Panc1 (cell line): ENCODE measurements at regions not wholly inside any gene's neighbourhood (a gene's known extent, or its start where the extent isn't known, plus 50 kb on each side); places are given as distances from the start of the nearest gene placed in this dataset.

Source experiments
- ATAC-seq: fragments of 200-7000 bp; cut with Tn5 transposase; 2 replicates; pipeline ENCODE4 v1.9.1; 2020; ENCODE audit warnings: mild to moderate bottlenecking, moderate library complexity
- BruUV-seq: library from RNA; stranded (reverse); fragments of 400-500 nt; replicated peaks from 2 replicates; lab custom pipeline; 2021; lab: Mats Ljungman, UMichigan
- CTCF ChIA-PET: fragments of 300-600 bp; sonication (Branson Sonifier 250); formaldehyde crosslinking; loops from one replicate; lab custom pipeline; 2022; ENCODE audit warnings: antibody characterized with exemption; lab: Charles Lee
- POLR2A ChIA-PET: fragments of 300-600 bp; sonication (Branson Sonifier 250); formaldehyde crosslinking; loops from one replicate; lab custom pipeline; 2022; ENCODE audit warnings: antibody characterized with exemption; lab: Charles Lee
- DNase-seq: peaks from one replicate; pipeline ENCODE4 v3.0.0-alpha.2; 2010; ENCODE audit warnings: low read depth, low spot score
- H3K27ac ChIP-seq: 2 replicates; pipeline ENCODE4 v1.5.1; 2011; ENCODE audit warnings: mild to moderate bottlenecking, low read length, inconsistent platforms
- H3K27me3 ChIP-seq: fragments of 200-500 bp; sonication (Bioruptor generic); 2 replicates; pipeline ENCODE4 v1.6.0; 2014; ENCODE audit warnings: low read length, inconsistent platforms; ENCODE audit not compliant: control insufficient read depth, insufficient read depth
- H3K36me3 ChIP-seq: fragments of 200-500 bp; sonication (Bioruptor generic); 2 replicates; pipeline ENCODE4 v1.5.1; 2014; ENCODE audit warnings: inconsistent platforms, mild to moderate bottlenecking, low read length, moderate library complexity; ENCODE audit not compliant: control insufficient read depth, insufficient read depth
- H3K4me1 ChIP-seq: 2 replicates; pipeline ENCODE4 v1.5.1; 2011; ENCODE audit warnings: inconsistent platforms, mild to moderate bottlenecking, low read length, moderate library complexity; ENCODE audit not compliant: control insufficient read depth, insufficient read depth
- H3K4me3 ChIP-seq, 2 experiments: 2 replicates each; pipeline ENCODE4 v1.5.1; 2011 to 2012; ENCODE audit warnings: low read depth in 2 of 2, low read length in 2 of 2, mild to moderate bottlenecking in 2 of 2, inconsistent platforms in 1 of 2, moderate library complexity in 1 of 2
- H3K9me3 ChIP-seq: fragments of 200-500 bp; sonication (Bioruptor generic); 2 replicates; pipeline ENCODE4 v1.5.1; 2014; ENCODE audit warnings: low read depth, mild to moderate bottlenecking, inconsistent platforms, low read length, moderate library complexity; ENCODE audit not compliant: control insufficient read depth, insufficient read depth
- CTCF ChIP-seq: fragments of 450-650 bp; IDR thresholded peaks from 2 replicates; pipeline ENCODE4 v1.5.1; 2017; ENCODE audit warnings: mild to moderate bottlenecking
- POLR2AphosphoS5 ChIP-seq: IDR thresholded peaks from 2 replicates; pipeline ENCODE4 v1.6.1; 2012; ENCODE audit warnings: mild to moderate bottlenecking, low read depth, low read length, moderate library complexity
- SIN3A ChIP-seq: IDR thresholded peaks from 2 replicates; pipeline ENCODE4 v1.6.1; 2012; ENCODE audit warnings: low read depth, mild to moderate bottlenecking, low read length, moderate library complexity, borderline replicate concordance; ENCODE audit not compliant: insufficient read depth
- TCF7L2 ChIP-seq: IDR thresholded peaks from 2 replicates; pipeline ENCODE4 v1.6.1; 2011; ENCODE audit warnings: mild to moderate bottlenecking, low read depth, low read length, inconsistent platforms
- in situ Hi-C: cut with HindIII; loops from 2 replicates; pipeline ENCODE4 v1.10.0; 2016; ENCODE audit warnings: low sequenced_read_pairs, low pct_unique_long_range_greater_than_20kb
- intact Hi-C: fragments of 100-400 bp; cut with micrococcal nuclease; formaldehyde crosslinking; loops from one replicate; pipeline ENCODE4 v1.10.0; 2022; ENCODE audit not compliant: unreplicated experiment
- TF ChIP-seq, protein P1 (sequence below), 2 experiments: IDR thresholded peaks; 2 replicates each; pipeline ENCODE4 v1.6.1; 2011 to 2012; ENCODE audit warnings: low read depth in 2 of 2, control low read depth in 1 of 2, low read length in 1 of 2, mild to moderate bottlenecking in 1 of 2, moderate library complexity in 1 of 2; ENCODE audit not compliant: insufficient read depth in 1 of 2

GRCh38 chr4:159021597-159022385 lies 81.1 kb upstream of the RAPGEF2 start:
- ATAC-seq (no peak), DNase-seq (no peak)
- H3K4me3 ChIP-seq = no peak overlapping the region
- no peak overlapping the region for H3K27ac ChIP-seq
- H3K27me3 ChIP-seq = no peaks in the 10 kb centered on the region
- H3K36me3 ChIP-seq = no peaks in the 10 kb centered on the region
- in situ Hi-C loops = no loop called here
- H3K9me3 ChIP-seq = no peaks in the 10 kb centered on the region
- intact Hi-C loops = no loop called here
- CTCF ChIA-PET = no interaction called here
- POLR2A ChIA-PET = no interaction called here
- BruUV-seq = no TSS peak
- H3K4me1 ChIP-seq = no peaks in the 10 kb centered on the region
- TF ChIP-seq SIN3A (no peak), TCF7L2 (no peak), CTCF (no peak), POLR2AphosphoS5 (no peak)
- TF ChIP-seq, protein P1, sequence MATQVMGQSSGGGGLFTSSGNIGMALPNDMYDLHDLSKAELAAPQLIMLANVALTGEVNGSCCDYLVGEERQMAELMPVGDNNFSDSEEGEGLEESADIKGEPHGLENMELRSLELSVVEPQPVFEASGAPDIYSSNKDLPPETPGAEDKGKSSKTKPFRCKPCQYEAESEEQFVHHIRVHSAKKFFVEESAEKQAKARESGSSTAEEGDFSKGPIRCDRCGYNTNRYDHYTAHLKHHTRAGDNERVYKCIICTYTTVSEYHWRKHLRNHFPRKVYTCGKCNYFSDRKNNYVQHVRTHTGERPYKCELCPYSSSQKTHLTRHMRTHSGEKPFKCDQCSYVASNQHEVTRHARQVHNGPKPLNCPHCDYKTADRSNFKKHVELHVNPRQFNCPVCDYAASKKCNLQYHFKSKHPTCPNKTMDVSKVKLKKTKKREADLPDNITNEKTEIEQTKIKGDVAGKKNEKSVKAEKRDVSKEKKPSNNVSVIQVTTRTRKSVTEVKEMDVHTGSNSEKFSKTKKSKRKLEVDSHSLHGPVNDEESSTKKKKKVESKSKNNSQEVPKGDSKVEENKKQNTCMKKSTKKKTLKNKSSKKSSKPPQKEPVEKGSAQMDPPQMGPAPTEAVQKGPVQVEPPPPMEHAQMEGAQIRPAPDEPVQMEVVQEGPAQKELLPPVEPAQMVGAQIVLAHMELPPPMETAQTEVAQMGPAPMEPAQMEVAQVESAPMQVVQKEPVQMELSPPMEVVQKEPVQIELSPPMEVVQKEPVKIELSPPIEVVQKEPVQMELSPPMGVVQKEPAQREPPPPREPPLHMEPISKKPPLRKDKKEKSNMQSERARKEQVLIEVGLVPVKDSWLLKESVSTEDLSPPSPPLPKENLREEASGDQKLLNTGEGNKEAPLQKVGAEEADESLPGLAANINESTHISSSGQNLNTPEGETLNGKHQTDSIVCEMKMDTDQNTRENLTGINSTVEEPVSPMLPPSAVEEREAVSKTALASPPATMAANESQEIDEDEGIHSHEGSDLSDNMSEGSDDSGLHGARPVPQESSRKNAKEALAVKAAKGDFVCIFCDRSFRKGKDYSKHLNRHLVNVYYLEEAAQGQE (IDR thresholded peaks at IDR 0.05; ENCODE audit: insufficient read depth in 1 of 2, low read depth in 2 of 2, low read length in 1 of 2) = no peak

- ChIA-PET CTCF (no interaction called here), POLR2A (no interaction called here)
- Histone ChIP-seq H3K27ac (no peak overlapping the region), H3K4me3 (no peak overlapping the region), H3K9me3 (no peaks in the 10 kb centered on the region), H3K27me3 (no peaks in the 10 kb centered on the region), H3K36me3 (no peaks in the 10 kb centered on the region), H3K4me1 (no peaks in the 10 kb centered on the region)
- in situ Hi-C loops (no loop called here), intact Hi-C loops (no loop called here)
- TF ChIP-seq TCF7L2 (no peak), CTCF (no peak), POLR2AphosphoS5 (no peak), SIN3A (no peak)
- TF ChIP-seq, protein P1 (IDR thresholded peaks at IDR 0.05; ENCODE audit: insufficient read depth in 1 of 2, low read depth in 2 of 2, low read length in 1 of 2) = no peak
- no peak for DNase-seq
- no TSS peak for BruUV-seq
- no peak for ATAC-seq
Measured at GRCh38 chr4:159023741-159024140, 79.1 kb upstream of the RAPGEF2 start.
